ENCODE measurements at regions not wholly inside any gene's neighbourhood (a gene's known extent, or its start where the extent isn't known, plus 50 kb on each side); places are given as distances from the start of the nearest gene placed in this dataset.

- Histone ChIP-seq H3K4me3 (ENCODE audit: low read depth in 1 of 2, low read length in 2 of 2) (no peak overlapping the region), H3K27ac (ENCODE audit: low read length) (no peak overlapping the region), H3K27me3 (ENCODE audit: low read depth, low read length) (no peaks in the 10 kb centered on the region), H3K9me3 (ENCODE audit: control insufficient read depth in 1 of 2, low read length in 2 of 2) (no peaks in the 10 kb centered on the region), H3K36me3 (ENCODE audit: control insufficient read depth in 1 of 2, insufficient read depth in 2 of 2, low read length in 2 of 2) (no peaks in the 10 kb centered on the region), H3K4me1 (ENCODE audit: control insufficient read depth in 1 of 2, insufficient read depth in 2 of 2, low read length in 2 of 2) (peaks cover 0 to 3% of the 10 kb centered on the region in 2 donors)
These were observed 158.6 kb upstream of the NR2F2 start for GRCh38 chr15:96171853-96172296.

GRCh38 chr15:96172417-96172816 is 158.1 kb upstream of the NR2F2 start:
- H3K27me3 ChIP-seq (ENCODE audit: low read depth, low read length): no peaks in the 10 kb centered on the region
- no peaks in the 10 kb centered on the region for H3K36me3 ChIP-seq (ENCODE audit: control insufficient read depth in 1 of 2, insufficient read depth in 2 of 2, low read length in 2 of 2)
- no peak overlapping the region for H3K27ac ChIP-seq (ENCODE audit: low read length)
- H3K4me3 ChIP-seq (ENCODE audit: low read depth in 1 of 2, low read length in 2 of 2): no peak overlapping the region
- H3K9me3 ChIP-seq (ENCODE audit: control insufficient read depth in 1 of 2, low read length in 2 of 2): no peaks in the 10 kb centered on the region
- H3K4me1 ChIP-seq (ENCODE audit: control insufficient read depth in 1 of 2, insufficient read depth in 2 of 2, low read length in 2 of 2): peaks cover 0 to 3% of the 10 kb centered on the region in 2 donors

- Histone ChIP-seq H3K4me3 (ENCODE audit: low read depth in 1 of 2, low read length in 2 of 2) (no peak overlapping the region), H3K9me3 (ENCODE audit: control insufficient read depth in 1 of 2, low read length in 2 of 2) (no peaks in the 10 kb centered on the region), H3K4me1 (ENCODE audit: control insufficient read depth in 1 of 2, insufficient read depth in 2 of 2, low read length in 2 of 2) (peaks cover 0 to under 1% of the 10 kb centered on the region in 2 donors), H3K27ac (ENCODE audit: low read length) (no peak overlapping the region), H3K27me3 (ENCODE audit: low read depth, low read length) (no peaks in the 10 kb centered on the region), H3K36me3 (ENCODE audit: control insufficient read depth in 1 of 2, insufficient read depth in 2 of 2, low read length in 2 of 2) (no peaks in the 10 kb centered on the region)
These were observed 153.7 kb upstream of the NR2F2 start for GRCh38 chr15:96176831-96177230.

- no peak overlapping the region for H3K4me3 ChIP-seq (ENCODE audit: low read depth in 1 of 2, low read length in 2 of 2)
- H3K27ac ChIP-seq (ENCODE audit: low read length): no peak overlapping the region
- no peaks in the 10 kb centered on the region for H3K36me3 ChIP-seq (ENCODE audit: control insufficient read depth in 1 of 2, insufficient read depth in 2 of 2, low read length in 2 of 2)
- H3K27me3 ChIP-seq (ENCODE audit: low read depth, low read length): no peaks in the 10 kb centered on the region
- no peaks in the 10 kb centered on the region for H3K4me1 ChIP-seq (ENCODE audit: control insufficient read depth in 1 of 2, insufficient read depth in 2 of 2, low read length in 2 of 2)
- no peaks in the 10 kb centered on the region for H3K9me3 ChIP-seq (ENCODE audit: control insufficient read depth in 1 of 2, low read length in 2 of 2)
These were observed 153.2 kb upstream of the NR2F2 start for GRCh38 chr15:96177279-96177678.

GRCh38 chr15:96180087-96180748 is 150.3 kb upstream of the NR2F2 start:
- H3K9me3 ChIP-seq (ENCODE audit: control insufficient read depth in 1 of 2, low read length in 2 of 2): no peaks in the 10 kb centered on the region
- H3K27ac ChIP-seq (ENCODE audit: low read length): no peak overlapping the region
- no peaks in the 10 kb centered on the region for H3K27me3 ChIP-seq (ENCODE audit: low read depth, low read length)
- no peaks in the 10 kb centered on the region for H3K36me3 ChIP-seq (ENCODE audit: control insufficient read depth in 1 of 2, insufficient read depth in 2 of 2, low read length in 2 of 2)
- H3K4me3 ChIP-seq (ENCODE audit: low read depth in 1 of 2, low read length in 2 of 2): no peak overlapping the region
- no peaks in the 10 kb centered on the region for H3K4me1 ChIP-seq (ENCODE audit: control insufficient read depth in 1 of 2, insufficient read depth in 2 of 2, low read length in 2 of 2)

- H3K27ac ChIP-seq (ENCODE audit: low read length): peak overlapping the region; percentile 6
- H3K4me1 ChIP-seq (ENCODE audit: control insufficient read depth in 1 of 2, insufficient read depth in 2 of 2, low read length in 2 of 2): no peaks in the 10 kb centered on the region
- no peak overlapping the region for H3K4me3 ChIP-seq (ENCODE audit: low read depth in 1 of 2, low read length in 2 of 2)
- H3K27me3 ChIP-seq (ENCODE audit: low read depth, low read length): no peaks in the 10 kb centered on the region
- H3K36me3 ChIP-seq (ENCODE audit: control insufficient read depth in 1 of 2, insufficient read depth in 2 of 2, low read length in 2 of 2): no peaks in the 10 kb centered on the region
- H3K9me3 ChIP-seq (ENCODE audit: control insufficient read depth in 1 of 2, low read length in 2 of 2): no peaks in the 10 kb centered on the region
These were observed 149.3 kb upstream of the NR2F2 start for GRCh38 chr15:96181217-96181616.

GRCh38 chr15:96181873-96182301 is 148.6 kb upstream of the NR2F2 start:
- Histone ChIP-seq H3K27ac (ENCODE audit: low read length) (peak overlapping the region; percentile 6), H3K36me3 (ENCODE audit: control insufficient read depth in 1 of 2, insufficient read depth in 2 of 2, low read length in 2 of 2) (no peaks in the 10 kb centered on the region), H3K27me3 (ENCODE audit: low read depth, low read length) (no peaks in the 10 kb centered on the region), H3K4me3 (ENCODE audit: low read depth in 1 of 2, low read length in 2 of 2) (no peak overlapping the region), H3K4me1 (ENCODE audit: control insufficient read depth in 1 of 2, insufficient read depth in 2 of 2, low read length in 2 of 2) (no peaks in the 10 kb centered on the region), H3K9me3 (ENCODE audit: control insufficient read depth in 1 of 2, low read length in 2 of 2) (no peaks in the 10 kb centered on the region)

GRCh38 chr15:96182736-96183513 is 147.6 kb upstream of the NR2F2 start:
- H3K4me3 ChIP-seq (ENCODE audit: low read depth in 1 of 2, low read length in 2 of 2): no peak overlapping the region
- H3K4me1 ChIP-seq (ENCODE audit: control insufficient read depth in 1 of 2, insufficient read depth in 2 of 2, low read length in 2 of 2): no peaks in the 10 kb centered on the region
- no peaks in the 10 kb centered on the region for H3K27me3 ChIP-seq (ENCODE audit: low read depth, low read length)
- no peaks in the 10 kb centered on the region for H3K36me3 ChIP-seq (ENCODE audit: control insufficient read depth in 1 of 2, insufficient read depth in 2 of 2, low read length in 2 of 2)
- no peaks in the 10 kb centered on the region for H3K9me3 ChIP-seq (ENCODE audit: control insufficient read depth in 1 of 2, low read length in 2 of 2)
- H3K27ac ChIP-seq (ENCODE audit: low read length): no peak overlapping the region

- Histone ChIP-seq H3K4me1 (ENCODE audit: control insufficient read depth in 1 of 2, insufficient read depth in 2 of 2, low read length in 2 of 2) (no peaks in the 10 kb centered on the region), H3K36me3 (ENCODE audit: control insufficient read depth in 1 of 2, insufficient read depth in 2 of 2, low read length in 2 of 2) (no peaks in the 10 kb centered on the region), H3K9me3 (ENCODE audit: control insufficient read depth in 1 of 2, low read length in 2 of 2) (no peaks in the 10 kb centered on the region), H3K27ac (ENCODE audit: low read length) (no peak overlapping the region), H3K27me3 (ENCODE audit: low read depth, low read length) (no peaks in the 10 kb centered on the region), H3K4me3 (ENCODE audit: low read depth in 1 of 2, low read length in 2 of 2) (no peak overlapping the region)
These were observed 147.0 kb upstream of the NR2F2 start for GRCh38 chr15:96183514-96183850.

GRCh38 chr15:96183867-96184266 is 146.6 kb upstream of the NR2F2 start:
- Histone ChIP-seq H3K27me3 (ENCODE audit: low read depth, low read length) (no peaks in the 10 kb centered on the region), H3K27ac (ENCODE audit: low read length) (no peak overlapping the region), H3K36me3 (ENCODE audit: control insufficient read depth in 1 of 2, insufficient read depth in 2 of 2, low read length in 2 of 2) (no peaks in the 10 kb centered on the region), H3K4me1 (ENCODE audit: control insufficient read depth in 1 of 2, insufficient read depth in 2 of 2, low read length in 2 of 2) (no peaks in the 10 kb centered on the region), H3K4me3 (ENCODE audit: low read depth in 1 of 2, low read length in 2 of 2) (peak overlapping the region in 1 of 2 donors; percentile 7), H3K9me3 (ENCODE audit: control insufficient read depth in 1 of 2, low read length in 2 of 2) (no peaks in the 10 kb centered on the region)

GRCh38 chr15:96184297-96184696 is 146.2 kb upstream of the NR2F2 start:
- no peaks in the 10 kb centered on the region for H3K36me3 ChIP-seq (ENCODE audit: control insufficient read depth in 1 of 2, insufficient read depth in 2 of 2, low read length in 2 of 2)
- peak overlapping the region in 1 of 2 donors; percentile 7 for H3K4me3 ChIP-seq (ENCODE audit: low read depth in 1 of 2, low read length in 2 of 2)
- no peak overlapping the region for H3K27ac ChIP-seq (ENCODE audit: low read length)

More at GRCh38 chr15:96184297-96184696, 146.2 kb upstream of the NR2F2 start:
- Histone ChIP-seq H3K4me1 (ENCODE audit: control insufficient read depth in 1 of 2, insufficient read depth in 2 of 2, low read length in 2 of 2) (no peaks in the 10 kb centered on the region), H3K27me3 (ENCODE audit: low read depth, low read length) (no peaks in the 10 kb centered on the region), H3K9me3 (ENCODE audit: control insufficient read depth in 1 of 2, low read length in 2 of 2) (no peaks in the 10 kb centered on the region)
